ENCODE measurements at regions not wholly inside any gene's neighbourhood (a gene's known extent, or its start where the extent isn't known, plus 50 kb on each side); places are given as distances from the start of the nearest gene placed in this dataset.

DNA sequence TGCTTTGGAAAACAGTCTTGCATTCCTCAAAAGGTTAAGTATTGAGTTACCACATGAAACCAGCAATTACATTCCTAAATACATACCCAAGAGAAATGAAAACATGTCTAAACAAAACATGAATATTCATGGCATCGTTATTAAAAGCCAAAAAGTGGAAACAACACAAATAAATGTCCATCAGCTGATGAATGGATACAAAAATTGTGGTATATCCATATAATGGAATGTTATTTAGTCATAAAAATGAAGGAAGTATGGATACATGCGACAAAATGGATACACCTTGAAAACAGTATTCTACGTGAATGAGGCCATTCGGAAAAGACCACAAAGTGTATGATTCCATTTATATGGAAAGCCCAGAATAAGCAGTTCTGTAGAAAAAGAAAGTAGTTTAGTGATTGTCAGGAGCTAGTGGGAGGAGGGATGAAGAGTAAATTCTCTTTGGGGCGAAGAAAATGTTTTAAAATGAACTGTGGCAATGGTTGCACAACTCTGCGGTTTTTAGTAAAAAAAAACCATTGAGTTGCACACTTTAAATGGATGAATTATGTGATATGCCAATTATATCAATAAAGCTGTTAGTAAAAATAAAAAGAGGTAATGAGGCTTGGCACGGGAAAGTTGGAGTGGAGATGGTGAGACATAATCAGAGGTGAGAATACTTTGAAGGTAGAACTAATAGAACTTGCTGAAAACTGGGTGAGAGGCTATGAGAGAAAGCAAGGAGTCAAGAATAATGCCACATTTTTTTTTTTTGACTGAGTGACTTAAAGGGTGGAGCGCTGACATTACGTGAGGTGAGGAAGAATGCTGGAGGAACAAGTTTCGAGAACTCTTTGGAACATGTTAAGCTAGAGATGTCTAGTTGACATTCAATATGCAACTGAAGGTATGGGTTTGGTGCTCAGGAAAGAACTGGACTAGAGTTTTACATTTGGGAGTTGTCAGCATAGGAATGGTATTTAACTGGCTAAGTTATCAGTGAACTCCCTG is 194.9 kb upstream of the ZNF608 start:
- CTCF ChIA-PET (ENCODE audit: low intra/inter-chr PET ratio, low total read pairs), result no interaction called here
- TF ChIP-seq, protein P1, sequence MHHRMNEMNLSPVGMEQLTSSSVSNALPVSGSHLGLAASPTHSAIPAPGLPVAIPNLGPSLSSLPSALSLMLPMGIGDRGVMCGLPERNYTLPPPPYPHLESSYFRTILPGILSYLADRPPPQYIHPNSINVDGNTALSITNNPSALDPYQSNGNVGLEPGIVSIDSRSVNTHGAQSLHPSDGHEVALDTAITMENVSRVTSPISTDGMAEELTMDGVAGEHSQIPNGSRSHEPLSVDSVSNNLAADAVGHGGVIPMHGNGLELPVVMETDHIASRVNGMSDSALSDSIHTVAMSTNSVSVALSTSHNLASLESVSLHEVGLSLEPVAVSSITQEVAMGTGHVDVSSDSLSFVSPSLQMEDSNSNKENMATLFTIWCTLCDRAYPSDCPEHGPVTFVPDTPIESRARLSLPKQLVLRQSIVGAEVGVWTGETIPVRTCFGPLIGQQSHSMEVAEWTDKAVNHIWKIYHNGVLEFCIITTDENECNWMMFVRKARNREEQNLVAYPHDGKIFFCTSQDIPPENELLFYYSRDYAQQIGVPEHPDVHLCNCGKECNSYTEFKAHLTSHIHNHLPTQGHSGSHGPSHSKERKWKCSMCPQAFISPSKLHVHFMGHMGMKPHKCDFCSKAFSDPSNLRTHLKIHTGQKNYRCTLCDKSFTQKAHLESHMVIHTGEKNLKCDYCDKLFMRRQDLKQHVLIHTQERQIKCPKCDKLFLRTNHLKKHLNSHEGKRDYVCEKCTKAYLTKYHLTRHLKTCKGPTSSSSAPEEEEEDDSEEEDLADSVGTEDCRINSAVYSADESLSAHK (CRISPR knock-in tag; IDR thresholded peaks at IDR 0.05; ENCODE audit: borderline replicate concordance), result no peak
- TF ChIP-seq ZNF33A (CRISPR knock-in tag; IDR thresholded peaks at IDR 0.05; ENCODE audit: borderline replicate concordance) (no peak), NFIC (IDR thresholded peaks at IDR 0.05; ENCODE audit: low read length) (no peak), ZNF713 (CRISPR knock-in tag; IDR thresholded peaks at IDR 0.05) (no peak), CEBPB (IDR thresholded peaks at IDR 0.05; ENCODE audit: borderline replicate concordance, low read depth, low read length) (no peak), POLR2AphosphoS2 (IDR thresholded peaks at IDR 0.05; ENCODE audit: low read depth, low read length) (no peak), RBFOX2 (IDR thresholded peaks at IDR 0.05; ENCODE audit: low read depth, low read length) (no peak), GMEB2 (CRISPR knock-in tag; IDR thresholded peaks at IDR 0.05; ENCODE audit: low read depth) (no peak), HDAC1 (CRISPR knock-in tag; IDR thresholded peaks at IDR 0.05) (no peak), ZNF441 (CRISPR knock-in tag; IDR thresholded peaks at IDR 0.05; ENCODE audit: borderline replicate concordance) (no peak), HNF4A (CRISPR knock-in tag; IDR thresholded peaks at IDR 0.05) (no peak), RBM39 (IDR thresholded peaks at IDR 0.05; ENCODE audit: low read depth, low read length, poor library complexity, severe bottlenecking) (no peak), MYNN (CRISPR knock-in tag; IDR thresholded peaks at IDR 0.05; ENCODE audit: low read depth) (no peak)
- TF ChIP-seq, protein P2, sequence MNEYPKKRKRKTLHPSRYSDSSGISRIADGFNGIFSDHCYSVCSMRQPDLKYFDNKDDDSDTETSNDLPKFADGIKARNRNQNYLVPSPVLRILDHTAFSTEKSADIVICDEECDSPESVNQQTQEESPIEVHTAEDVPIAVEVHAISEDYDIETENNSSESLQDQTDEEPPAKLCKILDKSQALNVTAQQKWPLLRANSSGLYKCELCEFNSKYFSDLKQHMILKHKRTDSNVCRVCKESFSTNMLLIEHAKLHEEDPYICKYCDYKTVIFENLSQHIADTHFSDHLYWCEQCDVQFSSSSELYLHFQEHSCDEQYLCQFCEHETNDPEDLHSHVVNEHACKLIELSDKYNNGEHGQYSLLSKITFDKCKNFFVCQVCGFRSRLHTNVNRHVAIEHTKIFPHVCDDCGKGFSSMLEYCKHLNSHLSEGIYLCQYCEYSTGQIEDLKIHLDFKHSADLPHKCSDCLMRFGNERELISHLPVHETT (CRISPR knock-in tag; conservative IDR thresholded peaks at IDR 0.05), result no peak
- TF ChIP-seq, protein P3, sequence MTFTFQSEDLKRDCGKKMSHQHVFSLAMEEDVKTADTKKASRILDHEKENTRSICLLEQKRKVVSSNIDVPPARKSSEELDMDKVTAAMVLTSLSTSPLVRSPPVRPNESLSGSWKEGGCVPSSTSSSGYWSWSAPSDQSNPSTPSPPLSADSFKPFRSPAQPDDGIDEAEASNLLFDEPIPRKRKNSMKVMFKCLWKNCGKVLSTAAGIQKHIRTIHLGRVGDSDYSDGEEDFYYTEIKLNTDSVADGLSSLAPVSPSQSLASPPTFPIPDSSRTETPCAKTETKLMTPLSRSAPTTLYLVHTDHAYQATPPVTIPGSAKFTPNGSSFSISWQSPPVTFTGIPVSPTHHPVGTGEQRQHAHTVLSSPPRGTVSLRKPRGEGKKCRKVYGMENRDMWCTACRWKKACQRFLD (CRISPR knock-in tag; IDR thresholded peaks at IDR 0.05; ENCODE audit: borderline replicate concordance), result no peak
- TF ChIP-seq, protein P4, sequence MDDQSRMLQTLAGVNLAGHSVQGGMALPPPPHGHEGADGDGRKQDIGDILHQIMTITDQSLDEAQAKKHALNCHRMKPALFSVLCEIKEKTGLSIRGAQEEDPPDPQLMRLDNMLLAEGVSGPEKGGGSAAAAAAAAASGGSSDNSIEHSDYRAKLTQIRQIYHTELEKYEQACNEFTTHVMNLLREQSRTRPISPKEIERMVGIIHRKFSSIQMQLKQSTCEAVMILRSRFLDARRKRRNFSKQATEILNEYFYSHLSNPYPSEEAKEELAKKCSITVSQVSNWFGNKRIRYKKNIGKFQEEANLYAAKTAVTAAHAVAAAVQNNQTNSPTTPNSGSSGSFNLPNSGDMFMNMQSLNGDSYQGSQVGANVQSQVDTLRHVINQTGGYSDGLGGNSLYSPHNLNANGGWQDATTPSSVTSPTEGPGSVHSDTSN (CRISPR knock-in tag; IDR thresholded peaks at IDR 0.05; ENCODE audit: borderline replicate concordance), result no peak

More for the DNA sequence above, 194.9 kb upstream of the ZNF608 start:
- Histone ChIP-seq H3K9ac (ENCODE audit: insufficient read depth, low read depth, low read length) (no peak overlapping the region), H3K79me2 (ENCODE audit: insufficient read depth, low read length) (no peaks in the 10 kb centered on the region), H3K27me3 (ENCODE audit: control insufficient read depth in 1 of 2, insufficient read depth in 2 of 2, low read length in 2 of 2) (no peaks in the 10 kb centered on the region), H2AFZ (ENCODE audit: low read length) (no peak overlapping the region), H3K36me3 (replicated peaks in 1 of 2; ENCODE audit: control insufficient read depth in 1 of 2, insufficient read depth in 2 of 2, low read length in 2 of 2) (no peaks in the 10 kb centered on the region), H3K4me2 (ENCODE audit: low read depth, low read length) (no peak overlapping the region), H3K27ac (ENCODE audit: extremely low read length, insufficient read depth, low read length) (no peak overlapping the region), H4K20me1 (ENCODE audit: insufficient read depth, low read length) (no peaks in the 10 kb centered on the region), H3K4me1 (ENCODE audit: insufficient read depth, low read length) (no peaks in the 10 kb centered on the region), H3K4me3 (replicated peaks in 1 of 3; ENCODE audit: insufficient read depth in 1 of 3, low read depth in 2 of 3, low read length in 3 of 3) (no peak overlapping the region), H3K9me3 (ENCODE audit: low read length) (no peaks in the 10 kb centered on the region)
- FAIRE-seq (no peak), DNase-seq (ENCODE audit: low spot score) (no peak), ATAC-seq (no peak)
- 30% methylated on average over 10 of the region's 10 CpGs for WGBS (ENCODE audit: low lambda C conversion rate)
- POLR2A ChIA-PET, result no interaction called here
- BruUV-seq (replicated peaks), result no TSS peak
- intact Hi-C loops (cut with micrococcal nuclease; ENCODE audit: unreplicated experiment), result no loop called here
- in situ Hi-C loops (cut with HindIII; ENCODE audit: extremely low pct_ligation_motif_present, low pct_unique_long_range_greater_than_20kb), result no loop called here

Measured in HepG2 (cell line).